HepG2 (cell line): ENCODE measurements at regions not wholly inside any gene's neighbourhood (a gene's known extent, or its start where the extent isn't known, plus 50 kb on each side); places are given as distances from the start of the nearest gene placed in this dataset.

Experiments
- ATAC-seq: fragments of 200-7000 bp; cut with Tn5 transposase; 3 replicates; pipeline ENCODE4 v1.9.1; 2020; ENCODE audit warnings: mild to moderate bottlenecking, moderate library complexity
- BruUV-seq: library from RNA; stranded (reverse); fragments of 400-500 nt; replicated peaks from 2 replicates; lab custom pipeline; 2021; lab: Mats Ljungman, UMichigan
- CTCF ChIA-PET: fragments of 300-600 bp; formaldehyde crosslinking; extraction: SDS; loops from one replicate; lab custom pipeline; 2021; ENCODE audit warnings: low total read pairs, inconsistent platforms, low intra/inter-chr PET ratio; lab: Yijun Ruan, JAX
- POLR2A ChIA-PET: fragments of 350-600 bp; sonication (Branson Sonifier 250); formaldehyde crosslinking; loops from one replicate; lab custom pipeline; 2020; ENCODE audit warnings: antibody characterized with exemption, inconsistent platforms; lab: Yijun Ruan, JAX
- DNase-seq: peaks from one replicate; pipeline ENCODE4 v3.0.0-alpha.2; 2015; ENCODE audit warnings: low spot score
- FAIRE-seq: peaks from 3 replicates; lab custom pipeline; 2011; peaks lifted over from hg19 to GRCh38; lab: Jason Lieb, UNC
- H2AFZ ChIP-seq: one replicate; pipeline ENCODE4 v1.6.1; 2011; ENCODE audit warnings: low read length, inconsistent platforms
- H3K27ac ChIP-seq: fragments of 300-600 bp; 3 replicates; pipeline ENCODE4 v1.8.0; 2011; ENCODE audit warnings: mixed run types, mild to moderate bottlenecking, mixed read lengths, low read length, inconsistent platforms; ENCODE audit not compliant: insufficient read depth; ENCODE audit errors: extremely low read length
- H3K27me3 ChIP-seq, 2 experiments: fragments of 200-600 bp in 1 of 2; 2 replicates in 1 of 2; 3 replicates in 1 of 2; pipeline versions ENCODE4 v1.6.0 to v1.8.0; 2011; ENCODE audit warnings: low read length in 2 of 2, mild to moderate bottlenecking in 2 of 2, moderate library complexity in 2 of 2, inconsistent platforms in 1 of 2; ENCODE audit not compliant: insufficient read depth in 2 of 2, control insufficient read depth in 1 of 2
- H3K36me3 ChIP-seq, 2 experiments: fragments of 200-600 bp in 1 of 2; replicated peaks in 1 of 2; 2 replicates in 1 of 2; 3 replicates in 1 of 2; pipeline versions ENCODE4 v1.5.1 to v1.8.0; 2011; ENCODE audit warnings: low read length in 2 of 2, inconsistent platforms in 1 of 2; ENCODE audit not compliant: insufficient read depth in 2 of 2, control insufficient read depth in 1 of 2
- H3K4me1 ChIP-seq: 2 replicates; pipeline ENCODE4 v1.5.1; 2012; ENCODE audit warnings: low read length, inconsistent platforms; ENCODE audit not compliant: insufficient read depth
- H3K4me2 ChIP-seq: 2 replicates; pipeline ENCODE4 v1.6.0; 2011; ENCODE audit warnings: low read depth, low read length, inconsistent platforms
- H3K4me3 ChIP-seq, 3 experiments: fragments of 200-600 bp in 1 of 3; sonication (generic), shearing (Covaris generic) in 1 of 3; replicated peaks in 1 of 3; 2 replicates each; pipeline ENCODE4 v1.5.1; 2011 to 2016; ENCODE audit warnings: low read length in 3 of 3, inconsistent platforms in 2 of 3, low read depth in 2 of 3, mild to moderate bottlenecking in 2 of 3, control low read depth in 1 of 3, mixed read lengths in 1 of 3; ENCODE audit not compliant: insufficient read depth in 1 of 3
- H3K79me2 ChIP-seq: one replicate; pipeline ENCODE4 v1.6.1; 2011; ENCODE audit warnings: low read length, inconsistent platforms; ENCODE audit not compliant: insufficient read depth
- H3K9ac ChIP-seq: 2 replicates; pipeline ENCODE4 v1.6.0; 2011; ENCODE audit warnings: mild to moderate bottlenecking, low read depth, low read length, inconsistent platforms; ENCODE audit not compliant: insufficient read depth
- H3K9me3 ChIP-seq: 2 replicates; pipeline ENCODE4 v1.5.1; 2012; ENCODE audit warnings: mild to moderate bottlenecking, low read length
- H4K20me1 ChIP-seq: 2 replicates; pipeline ENCODE4 v1.6.0; 2011; ENCODE audit warnings: inconsistent platforms, mild to moderate bottlenecking, low read length, moderate library complexity; ENCODE audit not compliant: insufficient read depth
- AHR ChIP-seq: IDR thresholded peaks from 2 replicates; pipeline ENCODE4 v1.6.1; 2018; ENCODE audit warnings: missing genetic modification reagents, missing compliant biosample characterization
- EEA1 ChIP-seq: sonication (generic); formaldehyde crosslinking; IDR thresholded peaks from 2 replicates; pipeline ENCODE4 v1.5.1; 2020; ENCODE audit warnings: mild to moderate bottlenecking, missing genetic modification reagents, borderline replicate concordance
- EED ChIP-seq: sonication (generic); formaldehyde crosslinking; IDR thresholded peaks from 2 replicates; pipeline ENCODE4 v1.5.0; 2020; ENCODE audit warnings: mild to moderate bottlenecking, missing genetic modification reagents
- GATA4 ChIP-seq: sonication (generic); IDR thresholded peaks from 2 replicates; pipeline ENCODE4 v1.6.1; 2016; ENCODE audit warnings: antibody characterized with exemption, low read depth, borderline replicate concordance
- HMG20A ChIP-seq: IDR thresholded peaks from 2 replicates; pipeline ENCODE4 v1.6.1; 2016; ENCODE audit warnings: borderline replicate concordance
- HNRNPLL ChIP-seq: fragments of 200-400 bp; formaldehyde crosslinking; IDR thresholded peaks from 2 replicates; pipeline ENCODE4 v1.6.1; 2017; ENCODE audit warnings: mild to moderate bottlenecking, low read depth, low read length; ENCODE audit not compliant: poor library complexity, severe bottlenecking
- KDM5A ChIP-seq: fragments of 200-600 bp; sonication (generic); IDR thresholded peaks from 2 replicates; pipeline ENCODE4 v1.7.0; 2018; ENCODE audit warnings: antibody characterized with exemption, mild to moderate bottlenecking, low read length, borderline replicate concordance
- KLF9 ChIP-seq: IDR thresholded peaks from 2 replicates; pipeline ENCODE4 v1.6.1; 2016; ENCODE audit warnings: low read depth
- MAFF ChIP-seq: IDR thresholded peaks from 2 replicates; pipeline ENCODE4 v1.6.1; 2011; ENCODE audit warnings: low read depth, low read length, improper control_type of control experiment
- MBNL3 ChIP-seq: fragments of 250-450 bp; sonication (Bioruptor Pico); conservative IDR thresholded peaks from 2 replicates; pipeline ENCODE4 v1.8.0; 2022; ENCODE audit warnings: mild to moderate bottlenecking, inconsistent platforms
- MIER3 ChIP-seq: IDR thresholded peaks from 2 replicates; pipeline ENCODE4 v1.6.1; 2016; ENCODE audit warnings: missing compliant biosample characterization, borderline replicate concordance
- PLRG1 ChIP-seq: fragments of 450-650 bp; conservative IDR thresholded peaks from 2 replicates; pipeline ENCODE4 v1.6.1; 2016
- RFX3 ChIP-seq: IDR thresholded peaks from 2 replicates; pipeline ENCODE4 v1.6.1; 2016; ENCODE audit warnings: missing biosample characterization, missing genetic modification reagents
- TBX3 ChIP-seq: fragments of 450-650 bp; IDR thresholded peaks from 2 replicates; pipeline ENCODE4 v1.6.1; 2017; ENCODE audit warnings: antibody characterized with exemption, mild to moderate bottlenecking, inconsistent platforms, borderline replicate concordance
- TMF1 ChIP-seq: sonication (generic); formaldehyde crosslinking; IDR thresholded peaks from 2 replicates; pipeline ENCODE4 v1.8.1; 2022; ENCODE audit warnings: low read depth, missing genetic modification reagents
- ZNF354B ChIP-seq: sonication (generic); formaldehyde crosslinking; IDR thresholded peaks from 2 replicates; pipeline ENCODE4 v1.8.0; 2022; ENCODE audit warnings: mild to moderate bottlenecking, missing genetic modification reagents
- ZNF547 ChIP-seq: sonication (generic); formaldehyde crosslinking; IDR thresholded peaks from 2 replicates; pipeline ENCODE4 v1.5.1; 2020; ENCODE audit warnings: mild to moderate bottlenecking, missing genetic modification reagents
- ZNF652 ChIP-seq: IDR thresholded peaks from 2 replicates; pipeline ENCODE4 v1.6.1; 2016; ENCODE audit warnings: low read depth, borderline replicate concordance
- WGBS: methylation state at CpG from one replicate; pipeline ENCODE4 v1.1.6; 2017; ENCODE audit warnings: low lambda C conversion rate; 5-methylcytosine and 5-hydroxymethylcytosine counted together
- in situ Hi-C: cut with HindIII; loops from 2 replicates; pipeline ENCODE4 v1.10.0; 2017; ENCODE audit warnings: low pct_unique_long_range_greater_than_20kb; ENCODE audit not compliant: extremely low pct_ligation_motif_present
- intact Hi-C: fragments of 100-400 bp; cut with micrococcal nuclease; formaldehyde crosslinking; loops from one replicate; pipeline ENCODE4 v1.10.0; 2022; ENCODE audit not compliant: unreplicated experiment
- TF ChIP-seq, protein P1 (sequence below): sonication (generic); formaldehyde crosslinking; IDR thresholded peaks from 2 replicates; pipeline ENCODE4 v1.8.0; 2023; ENCODE audit warnings: mild to moderate bottlenecking, missing genetic modification reagents

DNA sequence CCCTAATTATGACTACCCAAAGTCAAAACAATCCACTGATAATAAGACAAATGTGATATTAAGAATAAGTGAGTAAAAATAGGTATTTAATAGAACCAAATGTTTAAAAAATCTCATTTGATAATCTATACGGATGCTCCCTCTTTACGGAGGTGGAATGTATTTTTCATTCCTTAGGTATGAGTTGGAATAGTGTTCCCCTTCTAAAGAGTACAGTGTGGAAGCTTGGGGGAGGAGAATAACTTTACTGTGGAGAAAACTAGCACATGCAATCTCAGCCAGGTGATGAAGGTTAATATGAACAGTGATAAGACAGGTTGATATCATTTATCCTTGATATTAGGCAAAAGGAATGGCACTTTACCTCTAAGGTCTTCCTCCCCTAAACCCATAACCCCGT lies 74.6 kb downstream of the GPR88 start:
- Histone ChIP-seq H4K20me1 (no peaks in the 10 kb centered on the region), H3K79me2 (no peaks in the 10 kb centered on the region), H3K4me3 (no peak overlapping the region), H3K4me2 (no peak overlapping the region), H3K4me1 (peaks cover 15% of the 10 kb centered on the region; the same call in 1 of the 2 replicates), H3K27ac (no peak overlapping the region), H3K27me3 (no peaks in the 10 kb centered on the region), H3K9me3 (no peaks in the 10 kb centered on the region), H3K9ac (no peak overlapping the region), H2AFZ (no peak overlapping the region), H3K36me3 (no peaks in the 10 kb centered on the region)
- intact Hi-C loops (no loop called here), in situ Hi-C loops (no loop called here)
- FAIRE-seq (no peak), DNase-seq (no peak), ATAC-seq (no peak)
- TF ChIP-seq PLRG1 (no peak), AHR (no peak), GATA4 (no peak), KLF9 (CRISPR knock-in tag) (no peak), EED (CRISPR knock-in tag) (no peak), EEA1 (CRISPR knock-in tag) (no peak), ZNF547 (CRISPR knock-in tag) (no peak), RFX3 (CRISPR knock-in tag) (no peak), KDM5A (no peak)
- ChIA-PET POLR2A (no interaction called here), CTCF (no interaction called here)
- no TSS peak for BruUV-seq
- 51% methylated on average over 3 of the region's 3 CpGs for WGBS

DNA sequence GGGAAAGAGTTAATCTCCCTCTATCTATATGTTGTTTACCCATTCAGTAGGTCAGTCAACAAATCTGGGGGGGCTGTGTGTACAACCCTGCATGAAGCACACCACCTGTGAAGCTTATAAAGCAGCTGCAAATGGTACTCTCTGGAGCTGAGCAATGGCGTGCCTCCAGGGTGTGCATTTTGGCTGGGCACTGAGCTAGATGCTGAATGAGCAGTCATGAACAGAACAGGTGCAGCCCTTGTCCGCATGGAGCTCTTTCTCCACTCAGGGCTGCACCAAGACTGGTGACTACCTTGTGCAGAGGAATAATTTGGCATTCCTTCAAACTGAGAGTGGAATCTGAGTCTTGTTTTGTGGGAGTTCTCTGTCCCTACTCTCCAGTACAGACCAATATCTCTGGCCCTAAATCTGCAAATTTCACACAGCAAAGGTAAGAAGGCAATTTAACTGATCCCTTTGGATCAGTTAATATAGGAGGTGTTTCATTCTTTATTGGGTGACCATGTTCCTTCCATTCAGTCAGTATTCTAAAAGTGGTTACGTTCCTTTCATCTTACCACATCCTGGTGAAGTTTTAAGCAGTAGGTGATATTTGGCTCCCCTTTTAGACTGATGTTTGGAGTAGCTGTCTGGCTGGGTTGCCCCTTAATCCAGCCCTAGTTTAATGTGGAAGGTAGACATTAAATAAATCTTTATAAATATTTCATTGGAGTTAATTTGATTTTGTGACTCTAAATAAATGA lies 76.0 kb downstream of the GPR88 start:
- 47% methylated on average over 3 of the region's 3 CpGs for WGBS
- Histone ChIP-seq H3K9me3 (no peaks in the 10 kb centered on the region), H3K27ac (no peak overlapping the region), H3K27me3 (no peaks in the 10 kb centered on the region; a peak in 1 of 5 replicates), H3K36me3 (no peaks in the 10 kb centered on the region), H3K4me1 (peaks cover 15% of the 10 kb centered on the region; the same call in 1 of the 2 replicates), H3K79me2 (no peaks in the 10 kb centered on the region), H3K4me3 (no peak overlapping the region), H4K20me1 (no peaks in the 10 kb centered on the region), H2AFZ (no peak overlapping the region), H3K9ac (no peak overlapping the region), H3K4me2 (no peak overlapping the region)
- POLR2A ChIA-PET: no interaction called here
- no peak for DNase-seq
- no peak for TF ChIP-seq MIER3
- no peak for TF ChIP-seq HMG20A
- TF ChIP-seq MBNL3: no peak
- no peak for TF ChIP-seq TMF1 (CRISPR knock-in tag)
- TF ChIP-seq HNRNPLL: no peak
- TF ChIP-seq, protein P1, sequence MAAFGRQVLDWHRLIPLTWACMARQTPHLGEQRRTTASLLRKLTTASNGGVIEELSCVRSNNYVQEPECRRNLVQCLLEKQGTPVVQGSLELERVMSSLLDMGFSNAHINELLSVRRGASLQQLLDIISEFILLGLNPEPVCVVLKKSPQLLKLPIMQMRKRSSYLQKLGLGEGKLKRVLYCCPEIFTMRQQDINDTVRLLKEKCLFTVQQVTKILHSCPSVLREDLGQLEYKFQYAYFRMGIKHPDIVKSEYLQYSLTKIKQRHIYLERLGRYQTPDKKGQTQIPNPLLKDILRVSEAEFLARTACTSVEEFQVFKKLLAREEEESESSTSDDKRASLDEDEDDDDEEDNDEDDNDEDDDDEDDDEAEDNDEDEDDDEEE: no peak
- TF ChIP-seq ZNF652 (CRISPR knock-in tag): no peak
- no peak for TF ChIP-seq ZNF354B (CRISPR knock-in tag)
- no peak for TF ChIP-seq TBX3
- no peak for TF ChIP-seq MAFF
- CTCF ChIA-PET: no interaction called here
- BruUV-seq: no TSS peak
- intact Hi-C loops: no loop called here
- in situ Hi-C loops: no loop called here
- ATAC-seq: peak; percentile 56
- FAIRE-seq: no peak
